Endothelial cell of umbilical vein (primary cell): ENCODE measurements at regions not wholly inside any gene's neighbourhood (a gene's known extent, or its start where the extent isn't known, plus 50 kb on each side); places are given as distances from the start of the nearest gene placed in this dataset.

Experiments used
- BruUV-seq: library from RNA; stranded (reverse); fragments of 400-500 nt; replicated peaks from 2 replicates; lab custom pipeline; 2021; lab: Mats Ljungman, UMichigan
- CTCF ChIA-PET: fragments of 300-600, 350-600 bp; sonication (Branson Sonifier 250); formaldehyde crosslinking; loops from one replicate; lab custom pipeline; 2021; ENCODE audit warnings: antibody characterized with exemption, inconsistent platforms; lab: Charles Lee
- POLR2A ChIA-PET: fragments of 300-600, 350-600 bp; sonication (Branson Sonifier 250); formaldehyde crosslinking; loops from one replicate; lab custom pipeline; 2021; ENCODE audit warnings: antibody characterized with exemption, inconsistent platforms; lab: Charles Lee
- DNase-seq: peaks from one replicate; pipeline ENCODE4 v3.0.0-alpha.2; 2011; ENCODE audit warnings: low read depth, low spot score
- FAIRE-seq: peaks from 2 replicates; lab custom pipeline; 2011; peaks lifted over from hg19 to GRCh38; lab: Jason Lieb, UNC
- H2AFZ ChIP-seq: 2 replicates; pipeline ENCODE4 v1.6.0; 2012; ENCODE audit warnings: low read depth, low read length, control low read depth, inconsistent platforms
- H3K27ac ChIP-seq: 2 replicates; pipeline ENCODE4 v1.5.1; 2011; ENCODE audit warnings: low read depth, mild to moderate bottlenecking, control low read depth, low read length, moderate library complexity; ENCODE audit not compliant: insufficient read depth
- H3K27me3 ChIP-seq, 2 experiments: 2 replicates each; pipeline versions ENCODE4 v1.6.0 to v1.6.1; 2011; ENCODE audit warnings: low read length in 2 of 2, mixed read lengths in 1 of 2; ENCODE audit not compliant: control insufficient read depth in 2 of 2, insufficient read depth in 2 of 2
- H3K36me3 ChIP-seq, 2 experiments: 2 replicates in 1 of 2; 3 replicates in 1 of 2; pipeline ENCODE4 v1.5.1; 2011; ENCODE audit warnings: low read length in 2 of 2, mild to moderate bottlenecking in 1 of 2, moderate library complexity in 1 of 2; ENCODE audit not compliant: control insufficient read depth in 2 of 2, insufficient read depth in 2 of 2; ENCODE audit errors: extremely low read depth in 1 of 2
- H3K4me1 ChIP-seq: 3 replicates; pipeline ENCODE4 v1.5.1; 2011; ENCODE audit warnings: mild to moderate bottlenecking, low read length; ENCODE audit not compliant: control insufficient read depth, insufficient read depth; ENCODE audit errors: extremely low read depth
- H3K4me2 ChIP-seq: 2 replicates; pipeline ENCODE4 v1.6.1; 2011; ENCODE audit warnings: low read length, control low read depth, mixed read lengths; ENCODE audit not compliant: insufficient read depth
- H3K4me3 ChIP-seq, 3 experiments: fragments of 200-600 bp in 1 of 3; sonication (generic), shearing (Covaris generic) in 1 of 3; replicated peaks in 1 of 3; 2 replicates each; pipeline ENCODE4 v1.5.1; 2011 to 2016; ENCODE audit warnings: control low read depth in 3 of 3, low read length in 3 of 3, mild to moderate bottlenecking in 2 of 3, inconsistent platforms in 1 of 3, low read depth in 1 of 3, moderate library complexity in 1 of 3; ENCODE audit not compliant: insufficient read depth in 1 of 3
- H3K79me2 ChIP-seq: 2 replicates; pipeline ENCODE4 v1.6.0; 2012; ENCODE audit warnings: low read length, inconsistent platforms; ENCODE audit not compliant: control insufficient read depth, insufficient read depth
- H3K9ac ChIP-seq: replicated peaks from 2 replicates; pipeline ENCODE3; 2011; ENCODE audit warnings: low read length, control low read depth; ENCODE audit not compliant: insufficient read depth; ENCODE audit errors: extremely low read depth
- H3K9me1 ChIP-seq: replicated peaks from 3 replicates; pipeline ENCODE4 v1.6.0; 2011; ENCODE audit warnings: mild to moderate bottlenecking, low read length; ENCODE audit not compliant: control insufficient read depth, insufficient read depth; ENCODE audit errors: extremely low read depth
- H3K9me3 ChIP-seq: replicated peaks from 2 replicates; pipeline ENCODE4 v1.5.1; 2012; ENCODE audit warnings: low read length, inconsistent platforms; ENCODE audit not compliant: control insufficient read depth, insufficient read depth
- H4K20me1 ChIP-seq: replicated peaks from 2 replicates; pipeline ENCODE3; 2011; ENCODE audit warnings: mild to moderate bottlenecking, low read length; ENCODE audit not compliant: control insufficient read depth, insufficient read depth; ENCODE audit errors: extremely low read depth
- EZH2 ChIP-seq: IDR thresholded peaks from 2 replicates; pipeline ENCODE4 v1.6.1; 2012; ENCODE audit warnings: borderline replicate concordance, low read depth, mild to moderate bottlenecking, moderate library complexity, low read length, inconsistent platforms; ENCODE audit not compliant: severe bottlenecking
- FOS ChIP-seq: IDR thresholded peaks from 2 replicates; pipeline ENCODE4 v1.6.1; 2011; ENCODE audit warnings: mild to moderate bottlenecking, low read length, moderate library complexity, borderline replicate concordance; ENCODE audit not compliant: insufficient read depth
- GATA2 ChIP-seq: IDR thresholded peaks from 2 replicates; pipeline ENCODE4 v1.7.0; 2011; ENCODE audit warnings: low read depth, mild to moderate bottlenecking, moderate library complexity, mixed read lengths, low read length; ENCODE audit not compliant: insufficient read length, insufficient read depth
- JUN ChIP-seq: IDR thresholded peaks from 2 replicates; pipeline ENCODE4 v1.6.1; 2011; ENCODE audit warnings: borderline replicate concordance, low read depth; ENCODE audit not compliant: insufficient read length, insufficient read depth
- MYC ChIP-seq: IDR thresholded peaks from one replicate; pipeline ENCODE4 v1.6.1; 2011; ENCODE audit warnings: mild to moderate bottlenecking, low read depth, low read length
- POLR2A ChIP-seq: IDR thresholded peaks from 2 replicates; pipeline ENCODE4 v1.6.1; 2012; ENCODE audit warnings: low read depth, mild to moderate bottlenecking, control low read depth, low read length
- POLR2AphosphoS5 ChIP-seq: IDR thresholded peaks from 2 replicates; pipeline ENCODE4 v1.6.1; 2012; ENCODE audit warnings: low read depth, mild to moderate bottlenecking, control low read depth, low read length, moderate library complexity; ENCODE audit not compliant: insufficient read depth
- dilution Hi-C: fragments of 300-500 bp; cut with MboI; formaldehyde crosslinking; loops from one replicate; pipeline ENCODE4 v1.15.0; 2019; ENCODE audit warnings: low sequenced_read_pairs; ENCODE audit not compliant: extremely low pct_ligation_motif_present
- intact Hi-C: fragments of 100-400 bp; cut with micrococcal nuclease; formaldehyde crosslinking; loops from one replicate; pipeline ENCODE4 v1.10.0; 2022
- TF ChIP-seq, protein P1 (sequence below): IDR thresholded peaks from 2 replicates; pipeline ENCODE4 v1.6.1; 2011; ENCODE audit not compliant: insufficient read depth, insufficient read length
- TF ChIP-seq, protein P2 (sequence below), 2 donors: IDR thresholded peaks; 1 replicate in 1 of 2; 2 replicates in 1 of 2; pipeline ENCODE4 v1.5.1; 2011; ENCODE audit warnings: low read length in 2 of 2, mild to moderate bottlenecking in 2 of 2, moderate library complexity in 2 of 2, control low read depth in 1 of 2, inconsistent platforms in 1 of 2, low read depth in 1 of 2; ENCODE audit not compliant: insufficient read depth in 1 of 2; ENCODE audit errors: extremely low read depth in 1 of 2

DNA sequence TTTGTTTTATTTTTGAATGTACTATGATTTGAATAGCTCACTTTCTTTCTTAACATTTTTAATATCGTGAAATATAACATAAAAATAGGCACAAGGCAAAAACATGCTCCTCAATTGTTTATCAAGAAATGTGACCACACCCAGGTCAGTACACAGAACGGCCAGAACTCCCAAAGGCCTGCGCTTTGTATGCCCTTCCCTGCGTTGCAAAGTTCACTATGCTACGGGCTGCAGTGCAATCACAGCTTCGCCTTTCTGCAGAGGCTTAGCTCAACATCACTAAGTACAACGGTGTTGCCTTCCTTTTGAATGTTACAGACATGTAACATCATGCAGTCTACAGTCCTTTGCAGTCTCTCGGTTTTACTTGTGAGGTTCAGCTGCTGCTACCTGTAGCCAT, 333.4 kb downstream of the THBS2 start:
- no peaks in the 10 kb centered on the region for H3K4me1 ChIP-seq
- H3K27ac ChIP-seq, result no peak overlapping the region
- no peak for TF ChIP-seq JUN
- TF ChIP-seq POLR2A, result no peak
- no peak for TF ChIP-seq FOS
- no peak for TF ChIP-seq EZH2
- TF ChIP-seq, protein P1, sequence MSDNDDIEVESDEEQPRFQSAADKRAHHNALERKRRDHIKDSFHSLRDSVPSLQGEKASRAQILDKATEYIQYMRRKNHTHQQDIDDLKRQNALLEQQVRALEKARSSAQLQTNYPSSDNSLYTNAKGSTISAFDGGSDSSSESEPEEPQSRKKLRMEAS, result no peak
- no peak for TF ChIP-seq POLR2AphosphoS5
- TF ChIP-seq GATA2, result no peak
- TF ChIP-seq MYC, result no peak
- TF ChIP-seq, protein P2, sequence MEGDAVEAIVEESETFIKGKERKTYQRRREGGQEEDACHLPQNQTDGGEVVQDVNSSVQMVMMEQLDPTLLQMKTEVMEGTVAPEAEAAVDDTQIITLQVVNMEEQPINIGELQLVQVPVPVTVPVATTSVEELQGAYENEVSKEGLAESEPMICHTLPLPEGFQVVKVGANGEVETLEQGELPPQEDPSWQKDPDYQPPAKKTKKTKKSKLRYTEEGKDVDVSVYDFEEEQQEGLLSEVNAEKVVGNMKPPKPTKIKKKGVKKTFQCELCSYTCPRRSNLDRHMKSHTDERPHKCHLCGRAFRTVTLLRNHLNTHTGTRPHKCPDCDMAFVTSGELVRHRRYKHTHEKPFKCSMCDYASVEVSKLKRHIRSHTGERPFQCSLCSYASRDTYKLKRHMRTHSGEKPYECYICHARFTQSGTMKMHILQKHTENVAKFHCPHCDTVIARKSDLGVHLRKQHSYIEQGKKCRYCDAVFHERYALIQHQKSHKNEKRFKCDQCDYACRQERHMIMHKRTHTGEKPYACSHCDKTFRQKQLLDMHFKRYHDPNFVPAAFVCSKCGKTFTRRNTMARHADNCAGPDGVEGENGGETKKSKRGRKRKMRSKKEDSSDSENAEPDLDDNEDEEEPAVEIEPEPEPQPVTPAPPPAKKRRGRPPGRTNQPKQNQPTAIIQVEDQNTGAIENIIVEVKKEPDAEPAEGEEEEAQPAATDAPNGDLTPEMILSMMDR (IDR thresholded peaks at IDR 0.05; ENCODE audit: extremely low read depth in 1 of 2, insufficient read depth in 1 of 2, low read depth in 1 of 2, low read length in 2 of 2), result no peak
- H3K9me3 ChIP-seq, result no peaks in the 10 kb centered on the region
- H3K27me3 ChIP-seq, result no peaks in the 10 kb centered on the region
- no peak for DNase-seq
- no peak overlapping the region for H3K4me3 ChIP-seq
- intact Hi-C loops (no loop called here), dilution Hi-C loops (no loop called here)
- no peak overlapping the region for H2AFZ ChIP-seq
- H4K20me1 ChIP-seq, result no peaks in the 10 kb centered on the region
- H3K9me1 ChIP-seq, result no peaks in the 10 kb centered on the region
- no peaks in the 10 kb centered on the region for H3K79me2 ChIP-seq
- H3K4me2 ChIP-seq, result no peak overlapping the region
- BruUV-seq, result no TSS peak
- no peaks in the 10 kb centered on the region for H3K36me3 ChIP-seq
- ChIA-PET CTCF (no interaction called here), POLR2A (no interaction called here)
- no peak overlapping the region for H3K9ac ChIP-seq
- no peak for FAIRE-seq
